ENCODE measurements at regions not wholly inside any gene's neighbourhood (a gene's known extent, or its start where the extent isn't known, plus 50 kb on each side); places are given as distances from the start of the nearest gene placed in this dataset.

DNA sequence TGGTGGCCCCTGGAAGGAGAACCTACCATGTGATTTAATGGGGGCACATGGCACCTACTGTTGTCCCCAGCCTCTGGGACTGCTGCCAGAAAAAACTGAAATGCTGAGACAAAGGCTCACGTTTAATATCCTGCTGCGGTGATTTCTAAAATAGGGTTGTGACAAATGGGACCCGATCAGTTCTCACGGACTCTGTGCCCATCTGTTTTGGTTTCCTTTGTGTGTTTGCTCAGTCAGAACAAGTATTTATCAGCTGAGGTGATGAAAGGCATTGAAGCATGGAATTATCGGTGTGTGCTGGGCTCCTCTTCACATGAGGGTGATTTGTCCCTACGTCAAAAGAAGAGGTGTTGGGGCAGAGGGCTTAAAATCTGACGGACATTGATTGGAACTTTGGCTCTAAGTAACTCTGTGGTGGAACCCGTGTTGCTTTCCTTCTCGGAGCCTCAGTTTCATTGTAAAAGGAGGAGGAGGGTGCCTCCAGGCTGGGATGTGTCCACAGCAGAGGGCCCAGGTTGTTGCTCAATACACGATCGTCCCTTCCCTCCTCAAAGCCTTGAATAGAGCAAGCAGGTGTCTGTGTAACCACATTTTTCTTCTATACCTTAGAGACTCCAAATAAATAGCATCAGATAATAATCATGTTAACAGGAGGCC lies 283.3 kb upstream of the RGMA start:
- Histone ChIP-seq H3K27me3 (ENCODE audit: control insufficient read depth in 2 of 2, insufficient read depth in 2 of 2, low read length in 2 of 2) (peaks cover 0 to 9% of the 10 kb centered on the region in 2 experiments; a peak in 1 of 5 replicates), H4K20me1 (replicated peaks; ENCODE audit: control insufficient read depth, insufficient read depth, low read length) (no peaks in the 10 kb centered on the region), H3K4me1 (replicated peaks in 1 of 2; ENCODE audit: control insufficient read depth in 2 of 2, insufficient read depth in 2 of 2, low read length in 2 of 2) (no peaks in the 10 kb centered on the region), H3K9ac (ENCODE audit: insufficient read depth in 1 of 2, low read depth in 2 of 2, low read length in 2 of 2) (no peak overlapping the region), H3K79me2 (ENCODE audit: control insufficient read depth, insufficient read depth, low read length) (no peaks in the 10 kb centered on the region), H2AFZ (ENCODE audit: low read depth, low read length) (no peak overlapping the region), H3K9me1 (ENCODE audit: control insufficient read depth, insufficient read depth, low read length) (no peaks in the 10 kb centered on the region), H3K36me3 (ENCODE audit: control insufficient read depth, insufficient read depth, low read length) (no peaks in the 10 kb centered on the region), H3K9me3 (replicated peaks; ENCODE audit: control insufficient read depth, insufficient read depth, low read depth, low read length) (no peaks in the 10 kb centered on the region), H3K4me2 (ENCODE audit: insufficient read depth, low read length) (no peak overlapping the region), H3K4me3 (no peak overlapping the region), H3K27ac (ENCODE audit: extremely low read depth, low read depth, low read length) (no peak overlapping the region)
- 2% methylated on average over 11 of the region's 11 CpGs for WGBS (ENCODE audit: insufficient coverage, low coverage, missing lambda C conversion rate)
- ChIA-PET CTCF (ENCODE audit: low intra/inter-chr PET ratio) (no interaction called here), POLR2A (no interaction called here)
- ATAC-seq: no peak
- intact Hi-C loops (cut with micrococcal nuclease) (no loop called here), in situ Hi-C loops (cut with MboI) (no loop called here)
- no peak for DNase-seq (ENCODE audit: extremely low read depth in 1 of 4, low spot score in 3 of 4)
- no TSS peak for BruUV-seq (replicated peaks)
- FAIRE-seq: no peak
- TF ChIP-seq ZNF408 (CRISPR knock-in tag; IDR thresholded peaks at IDR 0.05; ENCODE audit: low read depth) (no peak), ATF7 (IDR thresholded peaks at IDR 0.05) (no peak), CBX2 (IDR thresholded peaks at IDR 0.05; ENCODE audit: insufficient read depth, low read length, poor library complexity, severe bottlenecking) (no peak), ZKSCAN3 (CRISPR knock-in tag; IDR thresholded peaks at IDR 0.05) (no peak), TEAD1 (CRISPR knock-in tag; IDR thresholded peaks at IDR 0.05) (no peak), ZEB2 (IDR thresholded peaks at IDR 0.05) (no peak), BRF1 (IDR thresholded peaks at IDR 0.05; ENCODE audit: borderline replicate concordance, extremely low read depth, insufficient read length) (no peak), ZNF57 (CRISPR knock-in tag; IDR thresholded peaks at IDR 0.05) (no peak), MAZ (CRISPR knock-in tag; conservative IDR thresholded peaks at IDR 0.05 in 1 of 2, IDR thresholded peaks at IDR 0.05 in 1 of 2) (no peak), ETS2 (tag; IDR thresholded peaks at IDR 0.05; ENCODE audit: borderline replicate concordance, poor library complexity, severe bottlenecking) (no peak), DIDO1 (tag; IDR thresholded peaks at IDR 0.05; ENCODE audit: low read depth) (no peak), MTA3 (IDR thresholded peaks at IDR 0.05; ENCODE audit: borderline replicate concordance) (no peak), HDAC3 (IDR thresholded peaks at IDR 0.05; ENCODE audit: borderline replicate concordance, partially characterized antibody) (no peak), GABPB2 (CRISPR knock-in tag; conservative IDR thresholded peaks at IDR 0.05) (no peak), ESRRB (CRISPR knock-in tag; IDR thresholded peaks at IDR 0.05; ENCODE audit: borderline replicate concordance) (no peak), POLR3G (IDR thresholded peaks at IDR 0.05; ENCODE audit: extremely low read depth, insufficient read length, insufficient replicate concordance) (no peak), ADNP (tag; IDR thresholded peaks at IDR 0.05) (no peak), ETV6 (IDR thresholded peaks at IDR 0.05; ENCODE audit: borderline replicate concordance in 1 of 2, low read depth in 2 of 2, low read length in 1 of 2) (no peak), ETV6 (CRISPR knock-in tag; IDR thresholded peaks at IDR 0.05; ENCODE audit: borderline replicate concordance) (no peak)
- TF ChIP-seq, protein P1, sequence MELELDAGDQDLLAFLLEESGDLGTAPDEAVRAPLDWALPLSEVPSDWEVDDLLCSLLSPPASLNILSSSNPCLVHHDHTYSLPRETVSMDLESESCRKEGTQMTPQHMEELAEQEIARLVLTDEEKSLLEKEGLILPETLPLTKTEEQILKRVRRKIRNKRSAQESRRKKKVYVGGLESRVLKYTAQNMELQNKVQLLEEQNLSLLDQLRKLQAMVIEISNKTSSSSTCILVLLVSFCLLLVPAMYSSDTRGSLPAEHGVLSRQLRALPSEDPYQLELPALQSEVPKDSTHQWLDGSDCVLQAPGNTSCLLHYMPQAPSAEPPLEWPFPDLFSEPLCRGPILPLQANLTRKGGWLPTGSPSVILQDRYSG (tag; conservative IDR thresholded peaks at IDR 0.05; ENCODE audit: low read depth): no peak
- TF ChIP-seq, protein P2, sequence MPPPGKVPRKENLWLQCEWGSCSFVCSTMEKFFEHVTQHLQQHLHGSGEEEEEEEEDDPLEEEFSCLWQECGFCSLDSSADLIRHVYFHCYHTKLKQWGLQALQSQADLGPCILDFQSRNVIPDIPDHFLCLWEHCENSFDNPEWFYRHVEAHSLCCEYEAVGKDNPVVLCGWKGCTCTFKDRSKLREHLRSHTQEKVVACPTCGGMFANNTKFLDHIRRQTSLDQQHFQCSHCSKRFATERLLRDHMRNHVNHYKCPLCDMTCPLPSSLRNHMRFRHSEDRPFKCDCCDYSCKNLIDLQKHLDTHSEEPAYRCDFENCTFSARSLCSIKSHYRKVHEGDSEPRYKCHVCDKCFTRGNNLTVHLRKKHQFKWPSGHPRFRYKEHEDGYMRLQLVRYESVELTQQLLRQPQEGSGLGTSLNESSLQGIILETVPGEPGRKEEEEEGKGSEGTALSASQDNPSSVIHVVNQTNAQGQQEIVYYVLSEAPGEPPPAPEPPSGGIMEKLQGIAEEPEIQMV (tag; conservative IDR thresholded peaks at IDR 0.05; ENCODE audit: low read depth): no peak

Data from K562 (cell line).